Liver (tissue), 7 donors: ENCODE measurements at regions not wholly inside any gene's neighbourhood (a gene's known extent, or its start where the extent isn't known, plus 50 kb on each side); places are given as distances from the start of the nearest gene placed in this dataset.

Experiments used
- DNase-seq: peaks from one replicate; pipeline ENCODE4 v3.0.0-alpha.2; 2017; ENCODE audit warnings: low spot score
- H3K27ac ChIP-seq, 2 donors: one replicate each; pipeline ENCODE4 v1.7.0; 2013; ENCODE audit warnings: inconsistent platforms in 2 of 2, low read length in 2 of 2, control low read depth in 1 of 2, low read depth in 1 of 2, mild to moderate bottlenecking in 1 of 2
- H3K27me3 ChIP-seq, 4 donors: one replicate each; pipeline versions ENCODE4 v1.6.1 to v1.7.0; 2013; ENCODE audit warnings: low read length in 3 of 4, inconsistent platforms in 1 of 4, mild to moderate bottlenecking in 1 of 4, moderate library complexity in 1 of 4; ENCODE audit not compliant: control insufficient read depth in 4 of 4, insufficient read depth in 4 of 4
- H3K36me3 ChIP-seq, 4 donors: one replicate each; pipeline versions ENCODE4 v1.6.1 to v1.7.0; 2013; ENCODE audit warnings: low read length in 3 of 4, mild to moderate bottlenecking in 3 of 4, low read depth in 1 of 4, moderate library complexity in 1 of 4; ENCODE audit not compliant: control insufficient read depth in 4 of 4, insufficient read depth in 3 of 4
- H3K4me1 ChIP-seq, 4 donors: one replicate each; pipeline versions ENCODE4 v1.6.1 to v1.7.0; 2013; ENCODE audit warnings: low read length in 3 of 4, mild to moderate bottlenecking in 3 of 4, moderate library complexity in 1 of 4; ENCODE audit not compliant: control insufficient read depth in 4 of 4, insufficient read depth in 4 of 4
- H3K4me3 ChIP-seq, 3 donors: one replicate each; pipeline versions ENCODE4 v1.6.1 to v1.7.0; 2013; ENCODE audit warnings: low read length in 3 of 3, control low read depth in 1 of 3, low read depth in 1 of 3, mild to moderate bottlenecking in 1 of 3
- H3K9ac ChIP-seq, 2 donors: one replicate each; pipeline ENCODE4 v1.7.0; 2013; ENCODE audit warnings: low read length in 2 of 2, mild to moderate bottlenecking in 2 of 2, moderate library complexity in 2 of 2, control low read depth in 1 of 2, low read depth in 1 of 2
- H3K9me3 ChIP-seq, 4 donors: one replicate each; pipeline versions ENCODE4 v1.6.1 to v1.7.0; 2013; ENCODE audit warnings: low read length in 3 of 4; ENCODE audit not compliant: control insufficient read depth in 4 of 4
- EGR1 ChIP-seq, 2 donors: IDR thresholded peaks; 2 replicates each; pipeline ENCODE4 v1.6.1; 2016 to 2018; ENCODE audit warnings: antibody characterized with exemption in 2 of 2, low read depth in 2 of 2
- FOXA1 ChIP-seq: IDR thresholded peaks from 2 replicates; pipeline ENCODE4 v1.6.1; 2016; ENCODE audit warnings: antibody characterized with exemption
- FOXA2 ChIP-seq: IDR thresholded peaks from 2 replicates; pipeline ENCODE4 v1.6.1; 2016; ENCODE audit warnings: antibody characterized with exemption
- HNF4A ChIP-seq, 2 donors: conservative IDR thresholded peaks; 2 replicates each; pipeline ENCODE4 v1.6.1; 2016; ENCODE audit warnings: antibody characterized with exemption in 2 of 2, mild to moderate bottlenecking in 2 of 2
- HNF4G ChIP-seq: IDR thresholded peaks from 2 replicates; pipeline ENCODE4 v1.6.1; 2016; ENCODE audit warnings: antibody characterized with exemption
- JUND ChIP-seq, 2 donors: IDR thresholded peaks; 2 replicates each; pipeline ENCODE4 v1.6.1; 2016; ENCODE audit warnings: antibody characterized with exemption in 2 of 2
- MAX ChIP-seq: IDR thresholded peaks from 2 replicates; pipeline ENCODE4 v1.6.1; 2016; ENCODE audit warnings: antibody characterized with exemption
- NR2F2 ChIP-seq: IDR thresholded peaks from 2 replicates; pipeline ENCODE4 v1.6.1; 2016; ENCODE audit warnings: antibody characterized with exemption
- RAD21 ChIP-seq, 2 donors: IDR thresholded peaks; 2 replicates each; pipeline ENCODE4 v1.6.1; 2016; ENCODE audit warnings: antibody characterized with exemption in 2 of 2, mild to moderate bottlenecking in 2 of 2
- RXRA ChIP-seq, 2 donors: IDR thresholded peaks; 2 replicates each; pipeline ENCODE4 v1.6.1; 2017 to 2018; ENCODE audit warnings: antibody characterized with exemption in 2 of 2, mild to moderate bottlenecking in 1 of 2
- SP1 ChIP-seq: IDR thresholded peaks from 2 replicates; pipeline ENCODE4 v1.6.1; 2018; ENCODE audit warnings: antibody characterized with exemption, mild to moderate bottlenecking
- TAF1 ChIP-seq: conservative IDR thresholded peaks from 2 replicates; pipeline ENCODE4 v1.6.1; 2016; ENCODE audit warnings: antibody characterized with exemption, mild to moderate bottlenecking
- YY1 ChIP-seq: IDR thresholded peaks from 2 replicates; pipeline ENCODE4 v1.6.1; 2016; ENCODE audit warnings: antibody characterized with exemption, mild to moderate bottlenecking
- ZBTB33 ChIP-seq: IDR thresholded peaks from 2 replicates; pipeline ENCODE4 v1.6.1; 2016; ENCODE audit warnings: antibody characterized with exemption
- WGBS: extraction: QIAGEN DNeasy Blood & Tissue Kit; methylation state at CpG from one replicate; pipeline ENCODE4 v1.1.7; 2013; 5-methylcytosine and 5-hydroxymethylcytosine counted together
- TF ChIP-seq, protein P1 (sequence below): IDR thresholded peaks from 2 replicates; pipeline ENCODE4 v1.6.1; 2016; ENCODE audit warnings: antibody characterized with exemption, mild to moderate bottlenecking
- TF ChIP-seq, protein P2 (sequence below): IDR thresholded peaks from 2 replicates; pipeline ENCODE4 v1.6.1; 2016; ENCODE audit warnings: antibody characterized with exemption
- donor health status: healthy.
- donor health status: healthy.
- donor health status: healthy.
- donor health status: healthy.

- Histone ChIP-seq H3K27ac (no peak overlapping the region), H3K27me3 (peaks cover 0 to 4% (median 1%) of the 10 kb centered on the region in 4 donors), H3K4me3 (no peak overlapping the region), H3K4me1 (no peaks in the 10 kb centered on the region), H3K36me3 (no peaks in the 10 kb centered on the region), H3K9ac (no peak overlapping the region), H3K9me3 (no peaks in the 10 kb centered on the region)
- 56% methylated on average over 7 of the region's 7 CpGs for WGBS
- DNase-seq = no peak
- TF ChIP-seq MAX = no peak
- TF ChIP-seq SP1 = no peak
- TF ChIP-seq, protein P1, sequence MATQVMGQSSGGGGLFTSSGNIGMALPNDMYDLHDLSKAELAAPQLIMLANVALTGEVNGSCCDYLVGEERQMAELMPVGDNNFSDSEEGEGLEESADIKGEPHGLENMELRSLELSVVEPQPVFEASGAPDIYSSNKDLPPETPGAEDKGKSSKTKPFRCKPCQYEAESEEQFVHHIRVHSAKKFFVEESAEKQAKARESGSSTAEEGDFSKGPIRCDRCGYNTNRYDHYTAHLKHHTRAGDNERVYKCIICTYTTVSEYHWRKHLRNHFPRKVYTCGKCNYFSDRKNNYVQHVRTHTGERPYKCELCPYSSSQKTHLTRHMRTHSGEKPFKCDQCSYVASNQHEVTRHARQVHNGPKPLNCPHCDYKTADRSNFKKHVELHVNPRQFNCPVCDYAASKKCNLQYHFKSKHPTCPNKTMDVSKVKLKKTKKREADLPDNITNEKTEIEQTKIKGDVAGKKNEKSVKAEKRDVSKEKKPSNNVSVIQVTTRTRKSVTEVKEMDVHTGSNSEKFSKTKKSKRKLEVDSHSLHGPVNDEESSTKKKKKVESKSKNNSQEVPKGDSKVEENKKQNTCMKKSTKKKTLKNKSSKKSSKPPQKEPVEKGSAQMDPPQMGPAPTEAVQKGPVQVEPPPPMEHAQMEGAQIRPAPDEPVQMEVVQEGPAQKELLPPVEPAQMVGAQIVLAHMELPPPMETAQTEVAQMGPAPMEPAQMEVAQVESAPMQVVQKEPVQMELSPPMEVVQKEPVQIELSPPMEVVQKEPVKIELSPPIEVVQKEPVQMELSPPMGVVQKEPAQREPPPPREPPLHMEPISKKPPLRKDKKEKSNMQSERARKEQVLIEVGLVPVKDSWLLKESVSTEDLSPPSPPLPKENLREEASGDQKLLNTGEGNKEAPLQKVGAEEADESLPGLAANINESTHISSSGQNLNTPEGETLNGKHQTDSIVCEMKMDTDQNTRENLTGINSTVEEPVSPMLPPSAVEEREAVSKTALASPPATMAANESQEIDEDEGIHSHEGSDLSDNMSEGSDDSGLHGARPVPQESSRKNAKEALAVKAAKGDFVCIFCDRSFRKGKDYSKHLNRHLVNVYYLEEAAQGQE = no peak
- no peak for TF ChIP-seq HNF4G
- no peak for TF ChIP-seq FOXA1
- TF ChIP-seq HNF4A (conservative IDR thresholded peaks at IDR 0.05) = no peak
- no peak for TF ChIP-seq ZBTB33
- TF ChIP-seq NR2F2 = no peak
- no peak for TF ChIP-seq YY1
- TF ChIP-seq JUND (IDR thresholded peaks at IDR 0.05) = no peak
- no peak for TF ChIP-seq RXRA (IDR thresholded peaks at IDR 0.05)
Observed at GRCh38 chr3:127365163-127365798, 77.4 kb upstream of the PRR20G start.

DNA sequence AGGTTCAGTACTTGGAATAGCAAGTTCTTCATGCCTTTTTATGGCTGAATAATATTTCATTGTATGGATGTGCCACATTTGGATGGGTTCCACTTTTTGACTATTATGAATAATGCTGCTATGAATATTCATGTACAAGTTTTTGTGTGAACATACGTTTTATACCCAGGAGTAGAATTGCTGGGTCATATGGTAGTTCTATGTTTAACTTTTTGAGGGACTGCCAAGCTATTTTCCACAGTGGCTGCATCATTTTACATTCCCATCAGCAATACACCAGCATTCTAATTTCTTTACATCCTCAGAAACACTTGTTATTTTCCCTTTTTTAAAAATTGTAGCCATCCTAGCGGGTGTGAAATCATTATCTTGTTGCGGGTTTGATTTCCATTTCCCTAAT lies 76.0 kb upstream of the PRR20G start:
- TF ChIP-seq TAF1 = no peak
- TF ChIP-seq RAD21 (IDR thresholded peaks at IDR 0.05) = no peak
- no peak for TF ChIP-seq HNF4G
- Histone ChIP-seq H3K9me3 (no peaks in the 10 kb centered on the region), H3K9ac (no peak overlapping the region), H3K4me3 (no peak overlapping the region), H3K27ac (no peak overlapping the region), H3K27me3 (peaks cover 0 to 4% (median 1%) of the 10 kb centered on the region in 4 donors), H3K4me1 (no peaks in the 10 kb centered on the region), H3K36me3 (no peaks in the 10 kb centered on the region)
- no peak for DNase-seq
- 77% methylated on average over 3 of the region's 3 CpGs for WGBS

GRCh38 chr3:127363171-127363570 lies 75.3 kb upstream of the PRR20G start:
- peaks cover 0 to 4% (median 1%) of the 10 kb centered on the region in 4 donors for H3K27me3 ChIP-seq
- no peaks in the 10 kb centered on the region for H3K9me3 ChIP-seq
- H3K4me1 ChIP-seq = no peaks in the 10 kb centered on the region
- 58% methylated on average over 13 of the region's 13 CpGs for WGBS
- DNase-seq = no peak
- no peak overlapping the region for H3K27ac ChIP-seq
- no peak overlapping the region for H3K4me3 ChIP-seq
- no peaks in the 10 kb centered on the region for H3K36me3 ChIP-seq
- H3K9ac ChIP-seq = no peak overlapping the region
- TF ChIP-seq ZBTB33 (no peak), YY1 (no peak), RAD21 (IDR thresholded peaks at IDR 0.05) (no peak), EGR1 (IDR thresholded peaks at IDR 0.05; ENCODE audit: low read depth in 2 of 2) (no peak), JUND (IDR thresholded peaks at IDR 0.05) (no peak), FOXA1 (no peak), TAF1 (no peak), HNF4G (no peak), RXRA (IDR thresholded peaks at IDR 0.05) (no peak), NR2F2 (no peak), FOXA2 (no peak)
- TF ChIP-seq, protein P1 = no peak
- TF ChIP-seq, protein P2, sequence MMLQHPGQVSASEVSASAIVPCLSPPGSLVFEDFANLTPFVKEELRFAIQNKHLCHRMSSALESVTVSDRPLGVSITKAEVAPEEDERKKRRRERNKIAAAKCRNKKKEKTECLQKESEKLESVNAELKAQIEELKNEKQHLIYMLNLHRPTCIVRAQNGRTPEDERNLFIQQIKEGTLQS = no peak
